ENCODE measurements at regions not wholly inside any gene's neighbourhood (a gene's known extent, or its start where the extent isn't known, plus 50 kb on each side); places are given as distances from the start of the nearest gene placed in this dataset.

- no peak overlapping the region for H3K27ac ChIP-seq (replicated peaks in 1 of 4)
- H3K4me1 ChIP-seq = no peaks in the 10 kb centered on the region
- DNase-seq (ENCODE audit: extremely low spot score) = no peak
- H3K9me3 ChIP-seq = no peaks in the 10 kb centered on the region
- no peak for TF ChIP-seq CTCF (IDR thresholded peaks at IDR 0.05)
- TF ChIP-seq POLR2A (IDR thresholded peaks at IDR 0.05; ENCODE audit: low read depth) = no peak
- TF ChIP-seq EP300 (IDR thresholded peaks at IDR 0.05) = no peak
- TF ChIP-seq POLR2AphosphoS5 (IDR thresholded peaks at IDR 0.05) = no peak
- H3K36me3 ChIP-seq = no peaks in the 10 kb centered on the region
- WGBS = 83% methylated on average over 8 of the region's 8 CpGs
- H3K27me3 ChIP-seq = no peaks in the 10 kb centered on the region
- no peak overlapping the region for H3K4me3 ChIP-seq
- intact Hi-C loops (cut with DNase I) = no loop called here
Observed at GRCh38 chr2:226274143-226274542, 525.5 kb downstream of the IRS1 start.

- no peak for TF ChIP-seq CTCF (IDR thresholded peaks at IDR 0.05)
- no peak for TF ChIP-seq POLR2AphosphoS5 (IDR thresholded peaks at IDR 0.05)
- no peak for TF ChIP-seq POLR2A (IDR thresholded peaks at IDR 0.05; ENCODE audit: low read depth)
- TF ChIP-seq EP300 (IDR thresholded peaks at IDR 0.05) = no peak
- Histone ChIP-seq H3K36me3 (no peaks in the 10 kb centered on the region), H3K4me1 (peaks cover 0 to 6% (median 1%) of the 10 kb centered on the region in 4 donors), H3K9me3 (no peaks in the 10 kb centered on the region), H3K27ac (replicated peaks in 1 of 4) (no peak overlapping the region), H3K4me3 (no peak overlapping the region), H3K27me3 (no peaks in the 10 kb centered on the region)
- intact Hi-C loops (cut with DNase I) = no loop called here
- DNase-seq (ENCODE audit: extremely low spot score) = no peak
Observed at GRCh38 chr2:226273440-226273839, 526.2 kb downstream of the IRS1 start.

GRCh38 chr2:226272435-226272834 lies 527.2 kb downstream of the IRS1 start:
- no peaks in the 10 kb centered on the region for H3K27me3 ChIP-seq
- no peak for TF ChIP-seq CTCF (IDR thresholded peaks at IDR 0.05)
- TF ChIP-seq EP300 (IDR thresholded peaks at IDR 0.05) = no peak
- TF ChIP-seq POLR2AphosphoS5 (IDR thresholded peaks at IDR 0.05) = no peak
- no peak overlapping the region for H3K27ac ChIP-seq (replicated peaks in 1 of 4)
- DNase-seq (ENCODE audit: extremely low spot score) = no peak
- intact Hi-C loops (cut with DNase I) = no loop called here
- peaks cover 0 to 9% (median 3%) of the 10 kb centered on the region in 4 donors for H3K4me1 ChIP-seq
- H3K4me3 ChIP-seq = no peak overlapping the region
- WGBS = 63% methylated on average over 1 of the region's 1 CpG
- H3K9me3 ChIP-seq = no peaks in the 10 kb centered on the region
- no peaks in the 10 kb centered on the region for H3K36me3 ChIP-seq

GRCh38 chr2:226270285-226271058 lies 529.1 kb downstream of the IRS1 start:
- DNase-seq (ENCODE audit: extremely low spot score) = no peak
- no peaks in the 10 kb centered on the region for H3K9me3 ChIP-seq
- intact Hi-C loops (cut with DNase I) = no loop called here
- WGBS = 60% methylated on average over 6 of the region's 6 CpGs
- TF ChIP-seq EP300 (IDR thresholded peaks at IDR 0.05) (no peak), POLR2AphosphoS5 (IDR thresholded peaks at IDR 0.05) (no peak), CTCF (IDR thresholded peaks at IDR 0.05) (no peak), POLR2A (IDR thresholded peaks at IDR 0.05; ENCODE audit: low read depth) (no peak)
- no peak overlapping the region for H3K27ac ChIP-seq (replicated peaks in 1 of 4)
- H3K36me3 ChIP-seq = no peaks in the 10 kb centered on the region
- H3K4me3 ChIP-seq = no peak overlapping the region
- peaks cover 0 to 9% (median 3%) of the 10 kb centered on the region in 4 donors for H3K4me1 ChIP-seq
- no peaks in the 10 kb centered on the region for H3K27me3 ChIP-seq

Data from esophagus muscularis mucosa (tissue), 4 donors.